Spleen (tissue), 7 donors: ENCODE measurements at regions not wholly inside any gene's neighbourhood (a gene's known extent, or its start where the extent isn't known, plus 50 kb on each side); places are given as distances from the start of the nearest gene placed in this dataset.

ENCODE experiments used
- CTCF ChIP-seq, 11 experiments: fragments of 200-600 bp in 7 of 11; fragments of 450-650 bp in 4 of 11; sonication (generic) in 4 of 11; IDR thresholded peaks in 8 of 11; conservative IDR thresholded peaks in 3 of 11; 1 replicate in 7 of 11; 2 replicates in 4 of 11; pipeline versions ENCODE4 v1.4.0 to v1.8.0; 2016 to 2021; ENCODE audit warnings: antibody characterized with exemption in 11 of 11, inconsistent platforms in 4 of 11, mild to moderate bottlenecking in 1 of 11
- POLR2A ChIP-seq, 3 donors: fragments of 450-650 bp; IDR thresholded peaks; one replicate each; pipeline ENCODE4 v1.5.1; 2017; ENCODE audit warnings: antibody characterized with exemption in 3 of 3, mild to moderate bottlenecking in 1 of 3
- POLR2AphosphoS5 ChIP-seq, 3 donors: sonication (generic); formaldehyde crosslinking; IDR thresholded peaks; one replicate each; pipeline ENCODE4 v1.5.1; 2017; ENCODE audit warnings: antibody characterized with exemption in 3 of 3
- donor health status: DM: no; HTN: no; CAD: no; lungs with moderate emphysema.
- donor health status: DM: no; HTN: no; CAD: no.
- donor health status: DM: no; HTN: no; CAD: no.

DNA sequence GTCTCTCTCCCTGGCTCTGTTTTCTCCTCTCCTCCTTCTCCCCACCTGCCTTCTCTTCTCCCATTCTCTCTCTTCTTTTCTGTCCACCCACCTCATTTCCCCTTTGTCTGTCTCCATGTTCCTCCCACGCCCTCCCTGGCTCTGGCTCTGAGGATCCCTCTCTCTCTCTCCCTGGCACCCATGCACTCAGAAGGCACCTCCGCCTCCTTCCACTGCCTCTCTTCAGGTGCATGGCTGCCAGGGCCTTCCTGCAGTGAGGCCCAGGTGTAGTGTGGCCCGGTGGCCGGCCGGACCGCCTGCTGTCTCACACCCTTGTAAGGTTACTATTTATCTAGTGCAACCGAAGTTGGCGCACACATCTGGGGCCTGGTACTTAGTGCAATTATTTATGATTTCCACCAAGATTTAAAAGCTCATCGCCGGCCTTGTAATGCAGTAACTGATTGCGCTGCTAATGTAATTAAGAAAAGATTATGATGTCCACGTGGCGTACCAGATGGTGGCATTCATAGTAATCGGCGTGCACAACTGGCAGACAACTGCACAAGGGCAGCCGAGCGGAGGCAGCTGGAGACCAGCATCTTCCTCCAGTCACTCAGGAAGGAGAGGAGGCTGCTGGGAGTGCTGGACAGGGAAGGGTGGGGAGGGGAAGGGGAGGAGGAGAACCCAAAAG lies 50.4 kb upstream of the MVB12B start:
- TF ChIP-seq CTCF (IDR thresholded peaks at IDR 0.05 in 8 of 11, conservative IDR thresholded peaks at IDR 0.05 in 3 of 11) (no peak), POLR2A (IDR thresholded peaks at IDR 0.05) (no peak), POLR2AphosphoS5 (IDR thresholded peaks at IDR 0.05) (no peak)
